A549 (cell line): ENCODE measurements at regions not wholly inside any gene's neighbourhood (a gene's known extent, or its start where the extent isn't known, plus 50 kb on each side); places are given as distances from the start of the nearest gene placed in this dataset.

Experiments used
- CHD2 ChIP-seq: fragments of 150-350 bp; IDR thresholded peaks from 2 replicates; pipeline ENCODE4 v1.6.1; 2014; ENCODE audit warnings: low read length; ENCODE audit not compliant: partially characterized antibody
- CTCF ChIP-seq: fragments of >200 bp; sonication (Bioruptor Twin); formaldehyde crosslinking; IDR thresholded peaks from 3 replicates; pipeline ENCODE4 v1.5.1; 2016
- EP300 ChIP-seq, 2 experiments: fragments of >200 bp; sonication (Bioruptor Twin); formaldehyde crosslinking; IDR thresholded peaks; 2 replicates in 1 of 2; 3 replicates in 1 of 2; pipeline ENCODE4 v1.6.1; 2016 to 2017
- ESRRA ChIP-seq: fragments of 150-350 bp; IDR thresholded peaks from 2 replicates; pipeline ENCODE4 v1.6.1; 2014; ENCODE audit warnings: mild to moderate bottlenecking, low read length, borderline replicate concordance
- JUNB ChIP-seq: fragments of >200 bp; sonication (Bioruptor Twin); formaldehyde crosslinking; IDR thresholded peaks from 2 replicates; pipeline ENCODE4 v1.6.1; 2016
- POLR2A ChIP-seq: IDR thresholded peaks from 2 replicates; pipeline ENCODE4 v1.6.1; 2012; ENCODE audit warnings: mild to moderate bottlenecking, low read length
- POLR2AphosphoS2 ChIP-seq: conservative IDR thresholded peaks from 2 replicates; pipeline ENCODE4 v1.6.1; 2012; ENCODE audit warnings: low read length, improper control_type of control experiment, inconsistent platforms
- RFX5 ChIP-seq: fragments of 450-650 bp; IDR thresholded peaks from 2 replicates; pipeline ENCODE4 v1.7.1; 2014; ENCODE audit warnings: antibody characterized with exemption, mild to moderate bottlenecking, moderate library complexity

- TF ChIP-seq POLR2A (no peak), CTCF (no peak), RFX5 (no peak), ESRRA (no peak), EP300 (IDR thresholded peaks at IDR 0.05) (no peak), POLR2AphosphoS2 (no peak), JUNB (no peak), CHD2 (no peak)
Observed at GRCh38 chr2:17257189-17257909, 260.9 kb downstream of the RAD51AP2 start.
